ENCODE measurements at regions not wholly inside any gene's neighbourhood (a gene's known extent, or its start where the extent isn't known, plus 50 kb on each side); places are given as distances from the start of the nearest gene placed in this dataset.

- no peak for TF ChIP-seq CTCF (IDR thresholded peaks at IDR 0.05; ENCODE audit: low read depth, low read length, missing control alignments)
- Histone ChIP-seq H3K27ac (no peak overlapping the region), H3K36me3 (replicated peaks) (no peaks in the 10 kb centered on the region), H3K27me3 (replicated peaks) (no peaks in the 10 kb centered on the region), H3K4me3 (ENCODE audit: low read depth, low read length) (no peak overlapping the region)
- in situ Hi-C loops (cut with HindIII; ENCODE audit: low pct_ligation_motif_present, low sequenced_read_pairs) = no loop called here
- DNase-seq = no peak
These were observed 137.9 kb downstream of the CDH26 start for GRCh38 chr20:60096166-60096565.

- no peak overlapping the region for H3K4me3 ChIP-seq (ENCODE audit: low read depth, low read length)
- in situ Hi-C loops (cut with HindIII; ENCODE audit: low pct_ligation_motif_present, low sequenced_read_pairs) = no loop called here
These were observed 139.1 kb downstream of the CDH26 start for GRCh38 chr20:60097285-60097684.

GRCh38 chr20:60100780-60101179 is 142.6 kb downstream of the CDH26 start:
- Histone ChIP-seq H3K27ac (no peak overlapping the region), H3K4me3 (ENCODE audit: low read depth, low read length) (no peak overlapping the region), H3K36me3 (replicated peaks) (no peaks in the 10 kb centered on the region), H3K27me3 (replicated peaks) (no peaks in the 10 kb centered on the region)
- in situ Hi-C loops (cut with HindIII; ENCODE audit: low pct_ligation_motif_present, low sequenced_read_pairs) = no loop called here
- DNase-seq = no peak
- TF ChIP-seq CTCF (IDR thresholded peaks at IDR 0.05; ENCODE audit: low read depth, low read length, missing control alignments) = no peak

More at GRCh38 chr20:60097285-60097684, 139.1 kb downstream of the CDH26 start:
- no peaks in the 10 kb centered on the region for H3K36me3 ChIP-seq (replicated peaks)
- no peak for DNase-seq
- no peaks in the 10 kb centered on the region for H3K27me3 ChIP-seq (replicated peaks)
- no peak overlapping the region for H3K27ac ChIP-seq
- TF ChIP-seq CTCF (IDR thresholded peaks at IDR 0.05; ENCODE audit: low read depth, low read length, missing control alignments) = no peak

- in situ Hi-C loops (cut with HindIII; ENCODE audit: low pct_ligation_motif_present, low sequenced_read_pairs) = no loop called here
- no peak overlapping the region for H3K27ac ChIP-seq
- no peaks in the 10 kb centered on the region for H3K27me3 ChIP-seq (replicated peaks)
- H3K4me3 ChIP-seq (ENCODE audit: low read depth, low read length) = no peak overlapping the region
- DNase-seq = no peak
- no peaks in the 10 kb centered on the region for H3K36me3 ChIP-seq (replicated peaks)
- no peak for TF ChIP-seq CTCF (IDR thresholded peaks at IDR 0.05; ENCODE audit: low read depth, low read length, missing control alignments)
These were observed 143.1 kb downstream of the CDH26 start for GRCh38 chr20:60101201-60101890.

- no peak overlapping the region for H3K27ac ChIP-seq
- no peak for TF ChIP-seq CTCF (IDR thresholded peaks at IDR 0.05; ENCODE audit: low read depth, low read length, missing control alignments)
- no peaks in the 10 kb centered on the region for H3K36me3 ChIP-seq (replicated peaks)
- H3K4me3 ChIP-seq (ENCODE audit: low read depth, low read length) = no peak overlapping the region
- H3K27me3 ChIP-seq (replicated peaks) = no peaks in the 10 kb centered on the region
- no peak for DNase-seq
- in situ Hi-C loops (cut with HindIII; ENCODE audit: low pct_ligation_motif_present, low sequenced_read_pairs) = no loop called here
These were observed 143.7 kb downstream of the CDH26 start for GRCh38 chr20:60101891-60102281.

GRCh38 chr20:60102665-60103210 is 144.5 kb downstream of the CDH26 start:
- H3K27me3 ChIP-seq (replicated peaks) = no peaks in the 10 kb centered on the region
- no peaks in the 10 kb centered on the region for H3K36me3 ChIP-seq (replicated peaks)
- no peak for TF ChIP-seq CTCF (IDR thresholded peaks at IDR 0.05; ENCODE audit: low read depth, low read length, missing control alignments)
- no peak overlapping the region for H3K27ac ChIP-seq
- DNase-seq = no peak
- H3K4me3 ChIP-seq (ENCODE audit: low read depth, low read length) = no peak overlapping the region
- in situ Hi-C loops (cut with HindIII; ENCODE audit: low pct_ligation_motif_present, low sequenced_read_pairs) = no loop called here
